ENCODE measurements at regions not wholly inside any gene's neighbourhood (a gene's known extent, or its start where the extent isn't known, plus 50 kb on each side); places are given as distances from the start of the nearest gene placed in this dataset.
"Not testable (repeated sequence)": the region's sequence is repeated elsewhere in the genome, so short reads cannot be mapped to it uniquely, and the experiment has no call there.

GRCh38 chr21:5975719-5976118 is 4545.7 kb upstream of the TPTE start:
- not testable (repeated sequence) for H3K27me3 Mint-ChIP-seq (ENCODE audit: low read depth in 3 of 3); H3K9me3 Mint-ChIP-seq; H3K36me3 Mint-ChIP-seq; DNase-seq; H3K4me3 Mint-ChIP-seq; H3K4me1 Mint-ChIP-seq; H3K27ac Mint-ChIP-seq

GRCh38 chr21:5997586-5997985 is 4523.8 kb upstream of the TPTE start:
- not testable (repeated sequence) for H3K27me3 Mint-ChIP-seq (ENCODE audit: low read depth in 3 of 3); H3K27ac Mint-ChIP-seq

DNA sequence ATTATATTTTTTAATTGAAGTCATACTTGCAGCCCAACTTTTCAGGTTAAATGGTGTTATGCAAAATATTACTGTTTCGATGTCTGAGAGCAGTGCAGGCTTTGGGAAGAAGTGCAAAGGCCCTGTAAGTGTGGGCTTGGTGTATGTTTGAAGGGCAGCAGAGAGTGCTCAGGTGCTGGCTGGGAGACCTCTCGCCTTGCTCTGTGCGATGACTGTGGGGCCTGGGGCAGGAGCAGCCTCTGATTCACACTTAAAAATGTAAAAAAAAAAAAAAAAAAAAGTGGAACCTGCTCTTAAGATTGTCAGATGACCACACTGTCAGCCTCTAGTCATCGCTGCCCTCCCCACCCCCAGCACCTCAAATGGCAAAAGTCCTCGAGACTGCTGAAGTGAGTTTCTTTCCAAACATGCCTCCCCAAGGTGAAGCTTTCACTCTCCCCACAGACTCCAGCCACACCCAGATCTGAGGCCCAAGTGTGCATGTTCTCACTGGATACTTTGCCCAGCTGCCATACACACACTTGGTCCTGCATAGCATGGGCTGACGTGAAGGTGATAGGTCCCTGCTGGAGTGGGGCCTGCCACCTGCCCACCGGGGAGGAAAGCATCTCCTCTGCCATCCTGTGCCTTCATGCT is 4505.8 kb upstream of the TPTE start:
- not testable (repeated sequence) for H3K27me3 Mint-ChIP-seq (ENCODE audit: low read depth in 3 of 3); H3K4me3 Mint-ChIP-seq; H3K9me3 Mint-ChIP-seq; H3K36me3 Mint-ChIP-seq; H3K27ac Mint-ChIP-seq; DNase-seq; H3K4me1 Mint-ChIP-seq

More at GRCh38 chr21:5997586-5997985, 4523.8 kb upstream of the TPTE start:
- H3K4me1 Mint-ChIP-seq, H3K9me3 Mint-ChIP-seq, DNase-seq, H3K36me3 Mint-ChIP-seq, H3K4me3 Mint-ChIP-seq: not testable (repeated sequence)

DNA sequence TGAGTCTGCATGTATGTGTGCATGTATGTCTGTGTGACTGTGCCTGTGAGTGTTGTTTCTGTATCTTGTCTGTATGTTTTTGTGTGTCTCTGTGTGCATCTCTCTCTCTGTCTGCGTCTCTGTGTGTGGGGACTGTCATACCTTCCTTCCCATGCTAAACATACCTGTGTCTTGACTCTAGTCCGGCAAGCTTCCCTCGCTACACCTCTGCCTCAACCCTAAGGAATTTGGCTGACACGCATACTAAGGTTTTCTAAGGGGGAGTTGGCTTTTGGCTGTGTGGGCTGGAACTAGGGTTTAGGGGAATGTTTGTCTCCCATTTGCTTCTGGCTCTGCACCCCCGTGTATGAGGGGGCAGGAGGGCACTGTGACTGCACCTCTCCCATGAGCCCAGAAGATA is 4500.9 kb upstream of the TPTE start:
- H3K36me3 Mint-ChIP-seq; H3K4me1 Mint-ChIP-seq; H3K9me3 Mint-ChIP-seq; H3K27ac Mint-ChIP-seq; H3K27me3 Mint-ChIP-seq (ENCODE audit: low read depth in 3 of 3); DNase-seq; H3K4me3 Mint-ChIP-seq: not testable (repeated sequence)

DNA sequence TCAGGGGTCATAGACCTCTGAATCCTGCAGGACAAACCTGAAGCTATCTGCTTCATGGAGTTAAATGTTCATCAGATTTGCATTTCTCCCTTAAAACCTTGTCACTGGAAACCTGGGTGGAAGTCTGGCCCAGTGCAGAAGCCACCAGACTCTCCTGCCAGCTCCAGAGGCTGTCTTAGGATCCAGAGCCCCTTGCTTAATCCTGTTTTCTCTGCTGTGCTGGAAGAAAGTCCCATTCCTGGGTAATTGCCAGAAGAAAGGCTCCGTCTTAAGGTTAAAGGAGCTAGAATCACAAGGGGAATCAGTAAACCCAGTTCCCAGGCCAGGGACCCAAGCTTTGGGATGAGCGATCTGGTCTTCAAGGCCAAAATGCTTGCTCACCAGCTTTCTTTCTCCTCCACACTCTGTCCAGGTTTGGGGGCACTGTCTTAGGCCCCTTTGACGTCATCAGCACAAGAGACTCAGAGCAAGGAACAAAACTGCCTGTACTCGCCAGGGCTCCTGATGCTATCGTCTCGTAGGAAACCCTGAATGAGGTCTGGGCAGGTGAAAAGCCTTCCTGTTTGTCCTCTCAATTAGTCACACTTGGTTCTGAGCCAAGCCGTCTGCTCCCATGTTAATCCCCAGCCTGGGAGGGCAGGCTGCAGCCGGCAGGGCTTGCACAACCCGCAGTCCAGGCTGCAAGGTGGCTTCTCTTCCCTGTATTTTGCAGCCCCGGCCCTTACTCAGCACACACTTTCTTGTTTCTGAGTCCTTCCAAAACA is 4500.2 kb upstream of the TPTE start:
- H3K4me1 Mint-ChIP-seq; H3K27ac Mint-ChIP-seq; H3K27me3 Mint-ChIP-seq (ENCODE audit: low read depth in 3 of 3); DNase-seq; H3K9me3 Mint-ChIP-seq; H3K36me3 Mint-ChIP-seq; H3K4me3 Mint-ChIP-seq: not testable (repeated sequence)

- H3K27me3 Mint-ChIP-seq (ENCODE audit: low read depth in 3 of 3); H3K36me3 Mint-ChIP-seq; DNase-seq; H3K4me3 Mint-ChIP-seq; H3K4me1 Mint-ChIP-seq; H3K27ac Mint-ChIP-seq; H3K9me3 Mint-ChIP-seq: not testable (repeated sequence)
Observed at GRCh38 chr21:6021717-6022270, 4499.6 kb upstream of the TPTE start.

DNA sequence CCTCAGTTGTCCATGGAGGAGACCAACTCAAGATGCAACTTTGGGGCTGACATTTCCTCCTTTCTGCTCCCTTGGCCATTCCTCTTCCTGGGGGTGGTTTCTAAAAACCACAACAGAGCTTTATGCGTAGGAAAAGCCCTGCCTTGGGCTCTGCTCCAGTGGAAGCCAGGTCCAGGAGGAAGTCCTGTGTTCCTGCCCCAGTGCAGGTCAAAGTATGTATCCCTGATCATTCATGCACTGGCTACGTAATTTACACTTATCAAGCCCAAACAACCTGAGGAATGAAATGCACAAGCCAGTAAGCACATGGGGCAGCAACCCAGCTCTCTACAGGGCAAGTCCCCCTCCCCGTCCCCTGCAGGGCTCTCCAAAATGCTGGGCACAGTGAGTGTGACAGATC is 4498.1 kb upstream of the TPTE start:
- H3K4me3 Mint-ChIP-seq; DNase-seq; H3K36me3 Mint-ChIP-seq; H3K4me1 Mint-ChIP-seq; H3K27me3 Mint-ChIP-seq (ENCODE audit: low read depth in 3 of 3); H3K9me3 Mint-ChIP-seq; H3K27ac Mint-ChIP-seq: not testable (repeated sequence)

DNA sequence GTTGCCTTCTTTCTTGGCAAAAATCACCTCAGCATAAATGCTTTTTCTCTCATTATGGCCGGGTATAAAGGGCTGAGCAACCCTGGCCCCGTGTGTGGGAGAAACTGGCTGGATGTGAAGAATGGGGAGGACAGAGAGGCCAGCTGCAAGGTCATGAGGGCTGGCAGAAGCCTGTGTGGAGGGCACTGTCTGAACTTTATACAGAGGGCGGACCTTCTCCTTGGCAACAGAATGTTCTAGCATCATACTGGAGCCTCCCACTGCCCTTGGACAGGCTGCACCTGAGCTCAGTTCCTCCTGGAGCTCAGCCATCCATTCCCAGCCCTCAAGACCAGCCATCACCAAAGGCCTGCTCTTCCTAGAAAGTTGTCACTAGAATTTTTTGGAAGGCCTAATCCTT is 4496.2 kb upstream of the TPTE start:
- not testable (repeated sequence) for H3K27ac Mint-ChIP-seq; H3K4me1 Mint-ChIP-seq; H3K27me3 Mint-ChIP-seq (ENCODE audit: low read depth in 3 of 3); H3K9me3 Mint-ChIP-seq; DNase-seq; H3K4me3 Mint-ChIP-seq; H3K36me3 Mint-ChIP-seq

- not testable (repeated sequence) for H3K27me3 Mint-ChIP-seq (ENCODE audit: low read depth in 3 of 3); DNase-seq; H3K27ac Mint-ChIP-seq; H3K36me3 Mint-ChIP-seq; H3K4me1 Mint-ChIP-seq; H3K4me3 Mint-ChIP-seq; H3K9me3 Mint-ChIP-seq
Observed at GRCh38 chr21:6027497-6027896, 4493.9 kb upstream of the TPTE start.

DNA sequence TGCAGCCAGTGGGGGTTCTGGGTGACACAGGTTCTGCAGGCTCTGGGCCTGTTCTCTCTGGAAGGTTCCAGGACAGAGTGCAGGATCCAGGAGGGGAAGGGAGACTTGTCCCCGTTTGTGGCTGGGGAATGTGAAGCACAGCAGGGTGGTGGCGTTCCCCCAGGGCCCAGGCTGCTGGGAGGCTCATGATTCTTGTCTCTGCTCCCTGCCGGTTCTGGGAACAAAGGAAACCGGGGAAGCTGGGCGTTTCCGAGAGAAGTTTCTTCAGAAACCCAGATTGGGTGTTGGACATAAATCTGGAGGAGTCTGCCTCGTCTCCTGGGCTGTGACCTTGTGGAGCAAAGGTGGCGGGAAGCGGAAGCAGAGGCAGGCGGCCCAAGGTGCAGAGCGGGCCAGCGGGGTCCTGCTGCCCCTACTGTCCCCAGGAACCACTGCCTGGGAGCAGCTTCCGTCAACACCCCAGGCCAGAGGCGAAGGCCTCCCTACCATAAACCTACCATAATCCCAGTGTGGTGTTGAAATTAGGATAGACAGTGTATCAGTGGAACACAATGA is 4487.2 kb upstream of the TPTE start:
- H3K27me3 Mint-ChIP-seq (ENCODE audit: low read depth in 3 of 3); DNase-seq; H3K9me3 Mint-ChIP-seq; H3K4me1 Mint-ChIP-seq; H3K36me3 Mint-ChIP-seq; H3K4me3 Mint-ChIP-seq; H3K27ac Mint-ChIP-seq: not testable (repeated sequence)

DNA sequence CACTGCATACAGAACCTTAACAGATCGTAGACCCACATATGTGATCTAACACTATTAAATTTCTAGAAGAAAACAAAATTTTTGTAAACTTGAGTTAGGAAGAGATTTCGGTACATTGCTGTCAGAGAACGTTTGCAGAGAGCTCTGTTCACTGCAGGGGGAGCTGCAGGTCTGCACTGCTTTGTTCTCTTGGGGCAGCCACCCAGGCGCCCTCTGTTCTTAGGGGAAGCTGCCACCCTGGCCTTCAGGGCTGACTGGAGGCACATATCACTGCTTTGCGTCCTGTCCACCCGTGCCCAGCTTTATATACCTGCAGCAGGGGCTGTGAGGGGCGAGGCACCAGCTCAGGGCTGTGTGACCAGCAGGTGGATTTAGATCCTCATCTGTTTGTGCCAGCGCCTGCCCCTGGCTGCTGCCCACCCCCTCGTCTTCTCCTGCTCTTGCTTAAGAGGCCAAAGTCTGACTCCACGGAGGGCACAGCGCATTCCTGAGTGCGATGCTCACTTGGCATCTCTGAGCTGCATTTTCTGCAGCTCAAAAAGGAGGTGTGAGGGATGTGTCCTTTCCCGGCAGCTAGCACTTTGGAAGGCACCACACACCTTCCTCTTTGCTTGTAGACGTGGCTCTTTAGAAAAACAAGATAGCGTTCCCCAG is 4486.4 kb upstream of the TPTE start:
- not testable (repeated sequence) for DNase-seq; H3K9me3 Mint-ChIP-seq; H3K4me3 Mint-ChIP-seq; H3K27ac Mint-ChIP-seq; H3K4me1 Mint-ChIP-seq; H3K36me3 Mint-ChIP-seq; H3K27me3 Mint-ChIP-seq (ENCODE audit: low read depth in 3 of 3)

DNA sequence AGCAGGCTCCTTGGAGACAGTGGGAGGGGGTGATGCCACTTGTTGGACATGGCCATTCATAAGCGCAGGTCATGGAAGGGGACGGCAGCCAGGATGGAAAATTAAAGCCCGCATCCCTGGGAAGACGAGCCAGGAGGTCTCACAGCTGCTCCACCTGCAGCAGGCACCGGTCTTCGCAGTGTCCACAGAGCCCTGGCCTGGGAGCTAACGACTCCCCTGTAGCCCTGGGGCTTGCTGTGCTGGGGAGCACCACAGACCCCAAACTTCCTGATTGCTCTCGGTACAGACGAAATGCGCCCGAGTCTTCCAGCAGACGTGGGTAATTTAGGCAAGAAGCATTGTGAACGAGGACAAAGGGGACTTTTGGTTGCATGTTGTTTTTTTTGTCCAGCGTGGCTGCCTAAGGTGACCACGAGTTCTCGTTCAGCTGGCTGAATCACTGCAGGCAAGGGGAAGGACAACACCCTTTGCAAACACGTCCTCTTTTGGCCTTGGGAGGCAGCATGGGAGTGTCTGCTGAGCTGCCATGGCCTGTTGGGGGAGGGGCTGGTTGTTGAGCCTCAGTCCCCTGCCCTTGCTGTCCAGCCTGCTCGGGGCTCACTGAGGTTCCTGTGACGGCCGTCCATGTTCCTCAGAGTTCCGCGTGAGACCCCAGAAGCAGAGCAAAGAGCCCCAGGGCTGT is 4485.8 kb upstream of the TPTE start:
- H3K27me3 Mint-ChIP-seq (ENCODE audit: low read depth in 3 of 3); H3K4me1 Mint-ChIP-seq; DNase-seq; H3K36me3 Mint-ChIP-seq; H3K9me3 Mint-ChIP-seq; H3K4me3 Mint-ChIP-seq; H3K27ac Mint-ChIP-seq: not testable (repeated sequence)

DNA sequence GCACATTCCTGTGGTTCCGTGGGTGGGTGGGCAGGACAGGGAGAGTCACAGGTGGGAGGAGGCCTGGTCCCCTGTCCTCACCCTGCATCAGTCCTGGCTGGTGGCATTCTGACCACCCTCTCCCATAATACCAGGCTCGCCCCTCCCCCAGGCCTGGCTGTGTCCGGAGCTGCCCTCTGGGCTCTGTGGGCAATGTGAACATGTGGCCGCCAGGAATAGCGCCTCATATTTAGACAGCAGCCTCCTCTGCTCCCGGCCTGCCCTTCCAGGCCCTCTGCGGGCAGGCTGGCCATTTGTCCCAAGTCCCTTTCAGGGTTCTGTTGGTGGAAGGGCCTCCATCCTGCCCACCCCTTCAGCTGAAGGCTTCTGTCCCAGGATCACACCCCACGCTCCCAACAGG is 4482.2 kb upstream of the TPTE start:
- not testable (repeated sequence) for DNase-seq; H3K4me3 Mint-ChIP-seq; H3K27ac Mint-ChIP-seq; H3K9me3 Mint-ChIP-seq; H3K36me3 Mint-ChIP-seq; H3K27me3 Mint-ChIP-seq (ENCODE audit: low read depth in 3 of 3); H3K4me1 Mint-ChIP-seq

GRCh38 chr21:6040095-6040494 is 4481.3 kb upstream of the TPTE start:
- not testable (repeated sequence) for H3K27me3 Mint-ChIP-seq (ENCODE audit: low read depth in 3 of 3); H3K4me1 Mint-ChIP-seq; H3K27ac Mint-ChIP-seq; H3K36me3 Mint-ChIP-seq; H3K4me3 Mint-ChIP-seq; DNase-seq; H3K9me3 Mint-ChIP-seq

All from immature natural killer cell (primary cell).